ENCODE measurements at regions not wholly inside any gene's neighbourhood (a gene's known extent, or its start where the extent isn't known, plus 50 kb on each side); places are given as distances from the start of the nearest gene placed in this dataset.

DNA sequence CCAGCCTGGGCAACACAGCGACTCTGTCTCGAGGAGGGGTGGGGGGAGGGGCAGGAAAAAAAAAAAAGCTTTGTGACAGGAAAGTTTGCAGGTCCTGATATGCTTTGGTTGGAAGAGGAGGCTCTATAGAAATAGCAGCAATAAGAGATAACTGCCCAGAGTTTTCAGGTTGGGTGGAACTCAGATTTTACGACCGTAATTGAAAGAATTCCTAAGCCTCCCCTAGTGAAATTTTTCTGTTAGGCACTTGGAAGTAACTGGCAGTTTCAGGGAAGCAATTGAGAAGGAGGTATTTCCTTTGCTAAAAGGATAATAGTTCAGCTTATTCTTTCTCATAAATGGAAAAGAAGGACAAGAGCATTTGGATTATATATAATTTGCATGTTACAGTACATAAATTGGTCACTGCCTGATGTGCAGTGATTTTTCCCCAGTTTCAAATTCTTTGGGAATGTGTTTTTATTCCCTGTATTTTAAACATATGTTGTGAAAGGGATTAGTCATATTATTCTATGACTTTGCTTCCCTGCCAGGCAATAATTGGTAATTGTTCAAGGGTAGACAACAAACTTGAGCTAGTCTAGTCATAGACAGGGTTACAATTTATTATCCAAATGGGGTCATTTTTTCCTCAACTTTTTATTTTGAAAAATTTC, 452.8 kb downstream of the AEBP2 start:
- DNase-seq (ENCODE audit: low read depth) (no peak), FAIRE-seq (no peak)
- H3K36me3 ChIP-seq (ENCODE audit: control insufficient read depth, insufficient read depth, low read length): no peaks in the 10 kb centered on the region
- no peak overlapping the region for H3K4me3 ChIP-seq (ENCODE audit: low read depth, low read length)
- TF ChIP-seq, protein P1, sequence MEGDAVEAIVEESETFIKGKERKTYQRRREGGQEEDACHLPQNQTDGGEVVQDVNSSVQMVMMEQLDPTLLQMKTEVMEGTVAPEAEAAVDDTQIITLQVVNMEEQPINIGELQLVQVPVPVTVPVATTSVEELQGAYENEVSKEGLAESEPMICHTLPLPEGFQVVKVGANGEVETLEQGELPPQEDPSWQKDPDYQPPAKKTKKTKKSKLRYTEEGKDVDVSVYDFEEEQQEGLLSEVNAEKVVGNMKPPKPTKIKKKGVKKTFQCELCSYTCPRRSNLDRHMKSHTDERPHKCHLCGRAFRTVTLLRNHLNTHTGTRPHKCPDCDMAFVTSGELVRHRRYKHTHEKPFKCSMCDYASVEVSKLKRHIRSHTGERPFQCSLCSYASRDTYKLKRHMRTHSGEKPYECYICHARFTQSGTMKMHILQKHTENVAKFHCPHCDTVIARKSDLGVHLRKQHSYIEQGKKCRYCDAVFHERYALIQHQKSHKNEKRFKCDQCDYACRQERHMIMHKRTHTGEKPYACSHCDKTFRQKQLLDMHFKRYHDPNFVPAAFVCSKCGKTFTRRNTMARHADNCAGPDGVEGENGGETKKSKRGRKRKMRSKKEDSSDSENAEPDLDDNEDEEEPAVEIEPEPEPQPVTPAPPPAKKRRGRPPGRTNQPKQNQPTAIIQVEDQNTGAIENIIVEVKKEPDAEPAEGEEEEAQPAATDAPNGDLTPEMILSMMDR (IDR thresholded peaks at IDR 0.05; ENCODE audit: insufficient read depth, low read length, severe bottlenecking): no peak
- no peaks in the 10 kb centered on the region for H3K27me3 ChIP-seq (ENCODE audit: control insufficient read depth, insufficient read depth, low read length)

DNA sequence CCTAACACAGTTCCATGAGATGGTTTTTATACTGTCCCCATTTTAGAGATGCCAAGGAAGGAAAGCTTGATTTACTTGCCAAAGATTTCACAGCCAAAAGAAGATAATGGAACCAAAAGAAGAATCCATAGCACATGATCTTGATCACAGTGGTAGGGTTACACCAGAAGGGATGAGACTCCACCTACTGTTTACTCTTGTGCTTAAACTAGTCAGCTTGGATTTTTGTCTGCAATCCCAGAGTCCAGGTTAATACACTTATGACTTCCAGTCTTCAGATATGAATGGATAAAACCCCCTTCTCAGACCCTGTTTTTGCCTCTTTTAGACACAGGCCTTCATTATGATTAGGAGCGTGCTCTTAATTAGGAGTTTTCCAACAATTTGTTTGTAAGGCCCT, 454.2 kb downstream of the AEBP2 start:
- no peaks in the 10 kb centered on the region for H3K27me3 ChIP-seq (ENCODE audit: control insufficient read depth, insufficient read depth, low read length)
- H3K36me3 ChIP-seq (ENCODE audit: control insufficient read depth, insufficient read depth, low read length): no peaks in the 10 kb centered on the region
- peak; percentile 29 for DNase-seq (ENCODE audit: low read depth)
- no peak for FAIRE-seq
- TF ChIP-seq, protein P1 (IDR thresholded peaks at IDR 0.05; ENCODE audit: insufficient read depth, low read length, severe bottlenecking): peak; percentile 20
- no peak overlapping the region for H3K4me3 ChIP-seq (ENCODE audit: low read depth, low read length)

DNA sequence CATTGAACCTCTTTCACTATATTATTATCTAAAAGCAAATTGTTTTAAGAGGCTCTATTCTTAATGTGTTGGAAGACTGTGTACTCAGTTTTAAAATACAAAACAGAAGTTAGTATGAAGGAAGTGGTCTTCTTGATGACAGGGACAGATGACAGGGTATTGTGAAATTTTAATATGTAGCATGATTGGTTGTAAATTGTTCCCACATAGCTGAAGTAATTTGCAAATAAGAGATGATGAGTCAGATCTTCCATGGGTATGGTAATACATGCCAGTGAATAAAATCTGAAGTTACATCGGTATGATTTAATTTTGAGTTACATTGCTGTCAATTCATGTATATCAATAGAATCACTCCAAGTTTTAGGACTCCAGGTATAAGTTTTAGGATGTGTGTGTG, 454.8 kb downstream of the AEBP2 start:
- H3K36me3 ChIP-seq (ENCODE audit: control insufficient read depth, insufficient read depth, low read length): no peaks in the 10 kb centered on the region
- no peak overlapping the region for H3K4me3 ChIP-seq (ENCODE audit: low read depth, low read length)
- no peak for FAIRE-seq
- peak; percentile 35 for DNase-seq (ENCODE audit: low read depth)
- no peaks in the 10 kb centered on the region for H3K27me3 ChIP-seq (ENCODE audit: control insufficient read depth, insufficient read depth, low read length)
- TF ChIP-seq, protein P1 (IDR thresholded peaks at IDR 0.05; ENCODE audit: insufficient read depth, low read length, severe bottlenecking): no peak

DNA sequence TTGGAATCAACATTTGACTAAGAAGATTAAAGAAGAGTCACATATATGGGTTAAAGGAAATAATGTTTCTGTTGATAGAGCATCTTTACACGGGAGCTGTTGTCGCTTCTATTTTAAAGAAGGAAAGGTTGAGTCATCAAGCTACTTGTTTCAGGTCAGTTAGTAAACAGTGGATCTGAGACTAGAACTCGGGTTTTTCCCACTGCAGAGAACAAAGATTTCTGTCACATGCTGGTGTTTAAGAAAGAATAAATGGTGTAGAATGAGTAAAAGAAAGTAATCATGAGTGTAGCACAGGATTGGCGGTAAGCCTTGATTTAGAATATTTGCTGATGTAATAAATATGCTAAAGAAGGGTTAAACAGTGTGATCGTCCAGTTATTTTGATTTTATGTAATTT, 455.5 kb downstream of the AEBP2 start:
- Histone ChIP-seq H3K4me3 (ENCODE audit: low read depth, low read length) (no peak overlapping the region), H3K27me3 (ENCODE audit: control insufficient read depth, insufficient read depth, low read length) (no peaks in the 10 kb centered on the region), H3K36me3 (ENCODE audit: control insufficient read depth, insufficient read depth, low read length) (no peaks in the 10 kb centered on the region)
- TF ChIP-seq, protein P1 (IDR thresholded peaks at IDR 0.05; ENCODE audit: insufficient read depth, low read length, severe bottlenecking): no peak
- peak; percentile 5 for DNase-seq (ENCODE audit: low read depth)
- FAIRE-seq: no peak

DNA sequence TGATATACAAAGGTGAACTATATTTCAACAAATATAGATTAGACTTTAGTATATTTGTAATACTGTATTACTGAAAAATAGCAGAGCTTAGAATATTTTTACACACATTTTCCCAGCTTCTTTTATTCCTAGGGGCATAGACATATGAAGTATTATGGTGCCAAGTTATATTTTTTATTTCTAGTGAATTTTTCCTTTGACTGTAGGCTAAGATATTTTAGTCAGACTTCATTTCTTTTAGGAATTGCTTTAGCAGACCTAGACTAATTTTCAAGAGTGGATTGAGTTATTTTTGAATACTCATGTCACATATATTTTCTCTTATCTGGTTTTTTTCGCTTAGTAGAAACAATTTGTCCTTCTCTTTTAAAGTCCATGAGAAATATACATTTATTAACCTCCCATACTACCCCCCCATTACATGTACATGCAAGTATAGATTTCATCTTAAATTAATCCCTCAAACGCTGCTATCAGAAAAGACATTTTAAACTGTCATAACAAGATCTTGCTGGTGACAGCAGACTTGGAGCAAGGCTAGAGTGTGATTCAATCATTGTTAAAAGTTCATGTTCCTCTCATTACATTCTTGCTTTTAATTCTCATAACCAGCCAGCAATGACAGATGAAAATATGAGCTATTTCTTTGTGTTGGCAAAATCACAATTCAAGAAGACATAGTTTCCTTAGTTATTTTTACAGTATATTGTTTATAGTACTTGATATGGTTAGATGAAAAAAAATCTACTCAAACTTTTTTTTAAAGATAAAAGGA, 456.1 kb downstream of the AEBP2 start:
- FAIRE-seq: no peak
- H3K36me3 ChIP-seq (ENCODE audit: control insufficient read depth, insufficient read depth, low read length): no peaks in the 10 kb centered on the region
- H3K4me3 ChIP-seq (ENCODE audit: low read depth, low read length): no peak overlapping the region
- DNase-seq (ENCODE audit: low read depth): no peak
- H3K27me3 ChIP-seq (ENCODE audit: control insufficient read depth, insufficient read depth, low read length): no peaks in the 10 kb centered on the region
- TF ChIP-seq, protein P1 (IDR thresholded peaks at IDR 0.05; ENCODE audit: insufficient read depth, low read length, severe bottlenecking): no peak

Measured in bronchial epithelial cell (primary cell).